NCI-H510A (cell line): ENCODE measurements at regions not wholly inside any gene's neighbourhood (a gene's known extent, or its start where the extent isn't known, plus 50 kb on each side); places are given as distances from the start of the nearest gene placed in this dataset.
"Not testable (repeated sequence)": the region's sequence is repeated elsewhere in the genome, so short reads cannot be mapped to it uniquely, and the experiment has no call there.

Experiments
- DNase-seq: peaks from one replicate; lab custom pipeline; 2025; lab: John Stamatoyannopoulos, UW

DNA sequence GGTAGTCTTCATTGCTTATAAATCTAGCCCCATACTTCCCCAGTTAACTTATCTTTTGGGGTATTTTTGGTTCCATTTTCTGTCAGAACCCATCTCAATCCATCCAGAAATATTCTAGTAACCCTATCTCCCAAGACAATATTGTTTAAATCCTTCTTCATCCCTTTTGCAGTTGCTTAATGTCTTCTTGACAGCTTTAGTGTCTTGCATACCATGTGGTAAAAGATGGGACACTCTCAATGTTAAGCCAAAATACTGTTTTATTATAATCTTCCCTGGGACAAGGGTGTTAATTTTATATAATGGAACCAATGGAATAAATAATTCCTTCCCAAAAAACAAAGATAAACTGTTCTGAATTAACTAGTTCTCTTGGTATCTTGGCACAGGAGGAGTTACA, 450.2 kb downstream of the CCER1 start:
- DNase-seq, result no peak

DNA sequence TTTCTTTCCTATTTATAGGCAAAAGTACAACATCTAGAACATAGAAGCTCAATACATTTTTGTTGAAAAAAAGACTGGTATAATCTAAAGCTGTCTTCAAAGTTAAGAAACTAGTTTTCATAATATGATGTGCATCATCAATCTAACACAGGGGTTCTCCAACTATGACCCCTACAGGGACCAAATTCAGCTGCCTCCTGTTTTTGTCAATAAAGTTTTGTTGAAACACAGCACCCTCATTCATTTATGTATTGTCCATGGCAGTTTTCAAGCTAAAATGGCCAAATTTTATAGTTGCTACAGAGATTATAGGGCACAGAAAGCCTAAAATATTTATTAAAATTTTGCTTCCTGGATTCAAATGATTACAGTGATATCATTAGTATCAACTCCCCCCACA, 452.9 kb downstream of the CCER1 start:
- no peak for DNase-seq

DNA sequence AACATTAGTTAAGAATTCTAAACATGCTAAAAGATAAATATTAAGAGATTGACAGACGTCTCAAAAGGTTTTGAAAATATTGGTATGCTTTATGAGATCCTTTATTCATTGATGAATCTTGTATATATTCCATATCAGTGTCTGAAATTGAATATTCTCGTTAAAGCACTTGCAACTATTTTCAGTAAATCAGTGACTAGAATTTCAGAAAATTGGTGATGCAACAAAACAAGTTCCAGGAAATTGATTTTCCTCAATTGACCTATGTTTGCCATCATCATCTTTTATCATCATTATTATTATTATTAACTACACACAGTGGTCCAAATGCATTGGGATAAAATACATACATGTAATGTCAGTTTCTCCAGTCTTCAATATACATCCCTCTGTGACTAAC, 453.6 kb downstream of the CCER1 start:
- DNase-seq, result no peak

- no peak for DNase-seq
These were observed 455.2 kb downstream of the CCER1 start for GRCh38 chr12:90499795-90500194.

GRCh38 chr12:90497923-90498545, 456.9 kb downstream of the CCER1 start:
- no peak for DNase-seq

DNA sequence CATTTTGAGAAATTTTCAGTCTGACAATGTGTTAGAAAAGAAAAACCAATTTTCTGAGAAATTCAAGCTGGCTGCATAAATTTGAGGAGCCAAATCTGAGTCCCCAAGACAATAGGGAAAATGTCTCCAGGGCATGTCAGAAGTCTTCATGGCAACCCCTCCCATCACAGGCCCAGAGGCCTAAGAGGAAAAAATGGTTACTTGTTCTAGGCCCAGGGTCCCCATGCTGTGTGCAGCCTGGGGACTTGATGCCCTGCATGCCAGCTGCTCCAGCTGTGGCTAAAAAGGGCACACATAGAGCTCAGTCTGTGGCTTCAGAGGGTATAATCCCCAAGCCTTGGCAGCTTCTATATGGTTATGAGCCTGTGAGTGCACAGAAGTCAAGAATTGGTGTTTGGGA, 464.6 kb downstream of the CCER1 start:
- no peak for DNase-seq

DNA sequence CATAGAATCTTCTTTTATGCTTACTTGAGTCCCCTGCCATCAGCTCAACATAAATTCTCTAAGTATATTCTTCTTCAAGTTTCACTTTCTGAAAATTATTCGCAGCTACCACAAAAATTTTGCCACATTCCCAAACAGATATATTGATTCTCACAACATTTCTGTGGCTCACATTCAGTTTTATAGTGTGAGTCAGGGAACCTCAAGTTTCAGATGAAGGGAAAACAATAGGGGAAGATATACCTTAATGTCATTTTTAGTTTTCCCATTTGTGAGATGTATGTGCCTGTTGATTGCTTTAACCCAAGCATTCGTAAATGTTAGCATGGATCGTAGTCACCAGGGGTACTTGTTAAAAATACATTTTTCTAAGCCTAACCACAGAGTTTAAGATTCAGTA, 465.8 kb downstream of the CCER1 start:
- no peak for DNase-seq

DNA sequence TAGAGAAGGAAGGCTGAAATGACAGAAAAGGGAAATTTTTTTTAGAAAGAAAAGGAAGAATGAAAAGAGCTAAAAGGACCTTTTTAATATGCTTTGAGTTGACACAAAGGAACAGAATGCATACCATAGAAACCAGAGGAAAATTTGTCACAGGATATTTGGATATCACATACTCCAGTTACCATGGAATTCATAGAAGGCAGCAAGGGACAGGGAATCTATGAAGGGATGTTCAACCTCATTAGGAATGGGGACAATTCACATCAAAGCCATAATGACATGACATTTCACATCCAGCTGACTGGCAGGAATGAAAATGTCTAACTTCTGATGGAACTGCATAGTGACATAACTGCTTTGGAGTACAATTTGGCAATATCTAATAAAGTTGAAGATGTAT, 469.4 kb downstream of the CCER1 start:
- DNase-seq, result no peak

DNA sequence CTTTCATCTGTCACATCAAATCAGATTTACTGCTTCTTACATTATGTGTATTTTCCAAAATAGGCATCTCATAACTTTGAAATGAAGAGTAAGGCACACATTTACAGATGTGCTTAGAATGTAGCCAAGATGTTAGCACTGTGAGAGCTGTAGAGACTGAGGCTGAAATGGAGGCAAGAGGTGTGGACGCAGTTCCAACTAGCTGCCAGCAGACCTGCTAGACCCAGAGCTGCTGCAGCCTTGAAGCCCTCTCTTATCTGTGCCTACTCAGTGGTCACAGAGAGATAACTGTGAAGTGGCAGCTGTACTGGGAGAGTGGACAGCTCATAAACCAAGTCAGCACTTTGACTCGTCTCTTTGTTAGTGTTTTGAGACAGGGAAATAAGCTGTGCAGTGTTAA, 470.9 kb downstream of the CCER1 start:
- DNase-seq, result no peak

- no peak for DNase-seq
These were observed 473.2 kb downstream of the CCER1 start for GRCh38 chr12:90481748-90482147.

DNA sequence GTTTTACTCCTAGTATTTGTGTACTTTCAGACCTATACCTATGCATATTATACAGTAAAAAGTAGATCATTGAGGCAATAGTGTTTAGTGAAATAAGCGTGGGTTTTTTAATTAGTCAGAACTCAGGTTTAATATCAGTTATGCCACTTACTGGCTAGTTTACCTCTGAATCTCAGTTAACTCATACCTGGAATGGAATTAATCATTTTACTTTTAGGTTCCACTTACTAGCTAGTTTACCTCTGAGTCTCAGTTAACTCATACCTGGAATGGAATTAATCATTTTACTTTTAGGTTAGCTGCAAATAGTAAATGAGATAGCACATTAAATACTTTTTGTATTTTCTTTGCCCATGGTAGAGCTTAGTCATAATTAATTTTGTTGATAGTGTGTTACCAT, 475.7 kb downstream of the CCER1 start:
- DNase-seq, result no peak

GRCh38 chr12:90473831-90474230, 481.1 kb downstream of the CCER1 start:
- no peak for DNase-seq

DNA sequence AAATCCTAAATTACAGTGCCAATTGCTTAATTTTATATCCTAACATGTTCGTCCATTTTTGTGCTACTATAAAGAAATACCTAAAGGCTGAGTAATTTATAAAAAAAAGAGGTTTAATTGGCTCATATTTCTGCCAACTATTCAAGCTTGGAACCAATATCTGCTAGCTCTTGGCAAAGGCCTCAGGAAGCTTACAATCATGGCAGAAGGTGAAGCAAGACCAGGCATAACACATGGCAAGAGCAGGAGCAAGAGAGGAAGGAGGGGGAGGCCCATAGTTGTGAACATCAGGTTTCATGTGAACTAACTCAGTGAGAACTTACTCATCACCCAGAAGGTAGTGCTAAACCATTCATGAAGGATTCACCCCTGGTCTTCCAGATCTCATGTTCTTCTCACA, 494.3 kb downstream of the CCER1 start:
- no peak for DNase-seq

- DNase-seq, result no peak
These were observed 498.7 kb downstream of the CCER1 start for GRCh38 chr12:90456248-90456647.

GRCh38 chr12:90455756-90456155, 499.2 kb downstream of the CCER1 start:
- no peak for DNase-seq

DNA sequence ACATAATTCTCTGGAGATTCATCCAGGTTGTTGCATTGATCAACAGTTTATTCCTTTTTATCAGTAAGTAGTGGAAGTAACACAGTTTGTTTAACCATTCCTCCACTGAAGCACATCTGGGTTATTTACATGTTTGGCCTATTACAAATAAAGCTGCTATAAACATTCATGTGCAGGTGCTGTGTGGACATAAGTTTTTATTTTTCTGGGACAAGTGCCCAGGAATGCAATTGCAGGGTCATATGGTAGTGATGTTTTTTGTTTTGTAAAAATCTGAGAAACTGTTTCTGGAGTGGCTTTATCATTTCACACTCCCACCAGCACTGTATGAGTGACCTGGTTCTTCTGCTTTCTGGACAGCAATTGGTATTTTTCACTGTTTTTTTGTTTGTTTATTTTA, 505.4 kb downstream of the CCER1 start:
- no peak for DNase-seq

DNA sequence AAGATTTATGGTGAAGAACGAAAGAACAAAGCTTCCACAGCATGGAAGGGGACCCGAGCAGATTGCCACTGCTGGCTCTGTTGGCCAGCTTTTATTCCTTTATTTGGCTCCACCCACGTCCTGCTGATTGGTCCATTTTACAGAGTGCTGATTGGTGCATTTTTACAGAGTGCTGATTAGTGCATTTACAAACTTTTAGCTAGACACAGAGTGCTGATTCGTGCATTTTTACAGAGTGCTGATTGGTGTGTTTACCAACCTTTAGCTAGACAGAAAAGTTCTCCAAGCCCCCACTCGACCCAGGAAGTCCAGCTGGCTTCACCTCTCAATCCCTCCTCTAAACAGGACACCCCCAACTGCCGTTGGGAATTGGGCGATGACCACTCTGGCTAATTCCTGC, 511.5 kb downstream of the CCER1 start:
- not testable (repeated sequence) for DNase-seq

GRCh38 chr12:90441431-90441830, 513.5 kb downstream of the CCER1 start:
- DNase-seq, result no peak

DNA sequence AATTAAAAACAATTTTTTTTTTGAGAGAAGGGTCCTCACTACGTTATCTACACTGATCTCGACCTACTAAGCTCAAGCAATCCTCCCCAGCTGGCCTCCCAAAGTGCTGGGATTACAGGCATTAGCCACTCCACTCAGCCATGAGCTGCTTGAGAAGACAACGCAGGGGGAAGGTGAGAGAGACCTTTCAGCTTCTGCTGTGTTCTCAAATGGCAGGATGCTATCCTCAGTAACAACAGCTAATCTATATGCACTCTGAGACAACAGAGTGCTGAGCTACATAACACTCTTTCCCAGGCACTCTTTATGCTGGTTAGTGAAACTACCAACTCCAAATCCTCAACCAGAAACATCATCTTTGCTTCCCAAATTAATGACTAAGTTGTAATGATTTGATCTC, 526.1 kb downstream of the CCER1 start:
- DNase-seq, result no peak

GRCh38 chr12:90428465-90428864, 526.5 kb downstream of the CCER1 start:
- no peak for DNase-seq

DNA sequence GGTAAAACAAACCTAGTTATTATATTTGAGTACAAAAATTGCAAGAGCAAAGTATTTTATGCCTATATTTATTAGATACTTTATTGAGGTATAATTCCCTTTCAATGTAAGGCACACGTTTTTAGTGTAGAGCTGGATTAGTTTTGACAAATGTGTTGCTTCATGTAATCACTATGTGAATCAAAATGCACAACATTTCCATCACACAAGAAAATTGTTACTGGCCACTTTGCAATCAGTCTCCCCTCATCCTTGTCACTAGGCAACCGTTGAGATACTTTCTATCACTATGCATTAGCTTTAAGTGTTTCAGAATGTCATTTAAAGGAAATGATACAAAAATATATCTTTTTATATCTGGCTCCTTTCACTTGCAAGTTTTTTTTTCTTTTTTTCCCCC, 531.0 kb downstream of the CCER1 start:
- no peak for DNase-seq

GRCh38 chr12:90410962-90411361, 544.0 kb downstream of the CCER1 start:
- no peak for DNase-seq

- no peak for DNase-seq
These were observed 547.1 kb downstream of the CCER1 start for GRCh38 chr12:90407841-90408240.

GRCh38 chr12:90404071-90404470, 550.9 kb downstream of the CCER1 start:
- no peak for DNase-seq

- DNase-seq, result no peak
These were observed 553.8 kb downstream of the CCER1 start for GRCh38 chr12:90401185-90401584.
